HFF-Myc (cell line): ENCODE measurements at regions not wholly inside any gene's neighbourhood (a gene's known extent, or its start where the extent isn't known, plus 50 kb on each side); places are given as distances from the start of the nearest gene placed in this dataset.

Experiments
- DNase-seq: peaks from one replicate; pipeline ENCODE4 v3.0.0-alpha.2; 2011; ENCODE audit warnings: low read depth; ENCODE audit errors: extremely low read depth
- H3K4me3 ChIP-seq: replicated peaks from 2 replicates; pipeline ENCODE4 v1.5.1; 2011; ENCODE audit warnings: low read depth, mild to moderate bottlenecking, control low read depth, low read length
- CTCF ChIP-seq: IDR thresholded peaks from 2 replicates; pipeline ENCODE4 v1.5.1; 2012; ENCODE audit warnings: mild to moderate bottlenecking, low read depth, low read length, control low read depth; ENCODE audit errors: missing control alignments

- peak; percentile 16 for DNase-seq
- peak; percentile 92 for TF ChIP-seq CTCF
- H3K4me3 ChIP-seq = no peak overlapping the region
Measured at GRCh38 chr12:66860752-66861750, 182.2 kb upstream of the GRIP1 start.

GRCh38 chr12:66862356-66862985 lies 183.6 kb upstream of the GRIP1 start:
- DNase-seq = no peak
- TF ChIP-seq CTCF = no peak
- no peak overlapping the region for H3K4me3 ChIP-seq

GRCh38 chr12:66863276-66863675 lies 184.4 kb upstream of the GRIP1 start:
- no peak for DNase-seq
- no peak overlapping the region for H3K4me3 ChIP-seq
- TF ChIP-seq CTCF = no peak

GRCh38 chr12:66877925-66878324 lies 199.0 kb upstream of the GRIP1 start:
- TF ChIP-seq CTCF = no peak
- no peak for DNase-seq
- H3K4me3 ChIP-seq = no peak overlapping the region

GRCh38 chr12:66879409-66879808 lies 200.5 kb upstream of the GRIP1 start:
- H3K4me3 ChIP-seq = no peak overlapping the region
- TF ChIP-seq CTCF = no peak
- no peak for DNase-seq

- DNase-seq = no peak
- H3K4me3 ChIP-seq = no peak overlapping the region
- TF ChIP-seq CTCF = no peak
Measured at GRCh38 chr12:66881386-66881785, 202.5 kb upstream of the GRIP1 start.
